ENCODE measurements at regions not wholly inside any gene's neighbourhood (a gene's known extent, or its start where the extent isn't known, plus 50 kb on each side); places are given as distances from the start of the nearest gene placed in this dataset.
"Not testable (repeated sequence)": the region's sequence is repeated elsewhere in the genome, so short reads cannot be mapped to it uniquely, and the experiment has no call there.

GRCh38 chrX:5695971-5696370 is 532.7 kb downstream of the NLGN4X start:
- no peak overlapping the region for H3K27ac ChIP-seq
- no peaks in the 10 kb centered on the region for H3K9me3 ChIP-seq (ENCODE audit: control insufficient read depth, low read length)
- no peak overlapping the region for H2AFZ ChIP-seq
- no peak overlapping the region for H3K4me3 ChIP-seq (ENCODE audit: low read depth, low read length)
- no peak overlapping the region for H3K4me2 ChIP-seq (ENCODE audit: low read length)
- no peaks in the 10 kb centered on the region for H3K27me3 ChIP-seq (ENCODE audit: control insufficient read depth, insufficient read depth, low read length)
- H3K79me2 ChIP-seq: no peaks in the 10 kb centered on the region
- no peaks in the 10 kb centered on the region for H3K4me1 ChIP-seq
- H3K36me3 ChIP-seq (ENCODE audit: control insufficient read depth, insufficient read depth, low read length): no peaks in the 10 kb centered on the region
- H3K9ac ChIP-seq: no peak overlapping the region
- TF ChIP-seq CTCF (IDR thresholded peaks at IDR 0.05): no peak

- H3K9ac ChIP-seq: no peak overlapping the region
These were observed 544.7 kb downstream of the NLGN4X start for GRCh38 chrX:5683996-5684395.

GRCh38 chrX:5681159-5681558 is 547.5 kb downstream of the NLGN4X start:
- Histone ChIP-seq H3K4me1 (no peaks in the 10 kb centered on the region), H2AFZ (no peak overlapping the region), H3K4me3 (ENCODE audit: low read depth, low read length) (no peak overlapping the region), H3K36me3 (ENCODE audit: control insufficient read depth, insufficient read depth, low read length) (no peaks in the 10 kb centered on the region), H3K27me3 (ENCODE audit: control insufficient read depth, insufficient read depth, low read length) (no peaks in the 10 kb centered on the region), H3K79me2 (no peaks in the 10 kb centered on the region), H3K27ac (no peak overlapping the region), H3K4me2 (ENCODE audit: low read length) (no peak overlapping the region), H3K9me3 (ENCODE audit: control insufficient read depth, low read length) (no peaks in the 10 kb centered on the region), H3K9ac (no peak overlapping the region)
- TF ChIP-seq CTCF (IDR thresholded peaks at IDR 0.05): peak; percentile 34

More at GRCh38 chrX:5683996-5684395, 544.7 kb downstream of the NLGN4X start:
- no peaks in the 10 kb centered on the region for H3K36me3 ChIP-seq (ENCODE audit: control insufficient read depth, insufficient read depth, low read length)
- no peak overlapping the region for H3K4me2 ChIP-seq (ENCODE audit: low read length)
- H3K4me3 ChIP-seq (ENCODE audit: low read depth, low read length): no peak overlapping the region
- H3K9me3 ChIP-seq (ENCODE audit: control insufficient read depth, low read length): no peaks in the 10 kb centered on the region
- TF ChIP-seq CTCF (IDR thresholded peaks at IDR 0.05): no peak
- H3K4me1 ChIP-seq: no peaks in the 10 kb centered on the region
- no peaks in the 10 kb centered on the region for H3K27me3 ChIP-seq (ENCODE audit: control insufficient read depth, insufficient read depth, low read length)
- H3K27ac ChIP-seq: no peak overlapping the region
- no peak overlapping the region for H2AFZ ChIP-seq
- no peaks in the 10 kb centered on the region for H3K79me2 ChIP-seq

- no peaks in the 10 kb centered on the region for H3K27me3 ChIP-seq (ENCODE audit: control insufficient read depth, insufficient read depth, low read length)
- H3K4me2 ChIP-seq (ENCODE audit: low read length): no peak overlapping the region
- no peak overlapping the region for H2AFZ ChIP-seq
- no peaks in the 10 kb centered on the region for H3K36me3 ChIP-seq (ENCODE audit: control insufficient read depth, insufficient read depth, low read length)
- H3K27ac ChIP-seq: no peak overlapping the region
- H3K4me1 ChIP-seq: no peaks in the 10 kb centered on the region
- H3K9me3 ChIP-seq (ENCODE audit: control insufficient read depth, low read length): no peaks in the 10 kb centered on the region
- no peak overlapping the region for H3K4me3 ChIP-seq (ENCODE audit: low read depth, low read length)
- H3K9ac ChIP-seq: no peak overlapping the region
- no peaks in the 10 kb centered on the region for H3K79me2 ChIP-seq
- no peak for TF ChIP-seq CTCF (IDR thresholded peaks at IDR 0.05)
These were observed 554.6 kb downstream of the NLGN4X start for GRCh38 chrX:5674036-5674435.

- Histone ChIP-seq H3K36me3 (ENCODE audit: control insufficient read depth, insufficient read depth, low read length) (no peaks in the 10 kb centered on the region), H3K4me1 (no peaks in the 10 kb centered on the region), H2AFZ (no peak overlapping the region), H3K4me2 (ENCODE audit: low read length) (no peak overlapping the region), H3K27ac (no peak overlapping the region), H3K9me3 (ENCODE audit: control insufficient read depth, low read length) (no peaks in the 10 kb centered on the region), H3K4me3 (ENCODE audit: low read depth, low read length) (no peak overlapping the region), H3K9ac (no peak overlapping the region), H3K27me3 (ENCODE audit: control insufficient read depth, insufficient read depth, low read length) (no peaks in the 10 kb centered on the region), H3K79me2 (no peaks in the 10 kb centered on the region)
- TF ChIP-seq CTCF (IDR thresholded peaks at IDR 0.05): no peak
These were observed 556.6 kb downstream of the NLGN4X start for GRCh38 chrX:5672099-5672498.

GRCh38 chrX:5666689-5667088 is 562.0 kb downstream of the NLGN4X start:
- not testable (repeated sequence) for H3K4me1 ChIP-seq; H3K4me3 ChIP-seq (ENCODE audit: low read depth, low read length); H3K27ac ChIP-seq; H3K79me2 ChIP-seq; H3K36me3 ChIP-seq (ENCODE audit: control insufficient read depth, insufficient read depth, low read length); H3K4me2 ChIP-seq (ENCODE audit: low read length); H3K27me3 ChIP-seq (ENCODE audit: control insufficient read depth, insufficient read depth, low read length); H2AFZ ChIP-seq; H3K9ac ChIP-seq; H3K9me3 ChIP-seq (ENCODE audit: control insufficient read depth, low read length)

All from parathyroid adenoma (tissue), 2 donors.